ENCODE measurements at regions not wholly inside any gene's neighbourhood (a gene's known extent, or its start where the extent isn't known, plus 50 kb on each side); places are given as distances from the start of the nearest gene placed in this dataset.
A peak's percentile ranks its signal among the peaks of the same experiment; 100 is the strongest.

GRCh38 chr1:234975941-234976860, 152.4 kb downstream of the TOMM20 start (continued):
- no peak for TF ChIP-seq ZNF136 (CRISPR knock-in tag; IDR thresholded peaks at IDR 0.05; ENCODE audit: low read depth)
- TF ChIP-seq ZNF609 (CRISPR knock-in tag; IDR thresholded peaks at IDR 0.05; ENCODE audit: borderline replicate concordance), result no peak
- TF ChIP-seq HDAC6 (IDR thresholded peaks at IDR 0.05; ENCODE audit: low read depth, low read length), result no peak; the same call in 1 of the 2 replicates
- no peak for TF ChIP-seq KDM2A (CRISPR knock-in tag; IDR thresholded peaks at IDR 0.05; ENCODE audit: borderline replicate concordance, low read depth)
- TF ChIP-seq HOXA3 (CRISPR knock-in tag; IDR thresholded peaks at IDR 0.05), result peak; percentile 78
- TF ChIP-seq ZBTB7B (CRISPR knock-in tag; IDR thresholded peaks at IDR 0.05), result no peak; the same call in 1 of the 2 replicates
- 0 out of 2 replicates have a peak, but pooled peaks have one; percentile 54 for TF ChIP-seq MLX (CRISPR knock-in tag; IDR thresholded peaks at IDR 0.05)
- no peak for TF ChIP-seq RAD51 (IDR thresholded peaks at IDR 0.05; ENCODE audit: borderline replicate concordance)
- peak; percentile 79; the same call in 1 of the 2 replicates for TF ChIP-seq ZC3H4 (CRISPR knock-in tag; IDR thresholded peaks at IDR 0.05; ENCODE audit: borderline replicate concordance)
- peak; percentile 70 for TF ChIP-seq HDAC1 (CRISPR knock-in tag; IDR thresholded peaks at IDR 0.05)
- TF ChIP-seq ZNF747 (CRISPR knock-in tag; IDR thresholded peaks at IDR 0.05; ENCODE audit: borderline replicate concordance), result no peak
- no peak for TF ChIP-seq CTCF (CRISPR knock-in tag; IDR thresholded peaks at IDR 0.05)
- peak; percentile 82; the same call in 1 of the 2 replicates for TF ChIP-seq IRF2 (CRISPR knock-in tag; IDR thresholded peaks at IDR 0.05)
- no peak for TF ChIP-seq ZNF878 (CRISPR knock-in tag; IDR thresholded peaks at IDR 0.05)
- no peak for TF ChIP-seq ZNF121 (CRISPR knock-in tag; IDR thresholded peaks at IDR 0.05)
- no peak for TF ChIP-seq NFE2L2 (IDR thresholded peaks at IDR 0.05; ENCODE audit: low read length)
- TF ChIP-seq FOXM1 (CRISPR knock-in tag; IDR thresholded peaks at IDR 0.05), result no peak
- peak; percentile 63; the same call in 1 of the 2 replicates for TF ChIP-seq CBFB (CRISPR knock-in tag; IDR thresholded peaks at IDR 0.05)
- no peak for TF ChIP-seq ZNF496 (CRISPR knock-in tag; IDR thresholded peaks at IDR 0.05; ENCODE audit: insufficient replicate concordance)
- TF ChIP-seq HOXA7 (CRISPR knock-in tag; IDR thresholded peaks at IDR 0.05), result no peak
- no peak for TF ChIP-seq SMAD9 (CRISPR knock-in tag; IDR thresholded peaks at IDR 0.05)
- TF ChIP-seq GLI4 (CRISPR knock-in tag; IDR thresholded peaks at IDR 0.05; ENCODE audit: borderline replicate concordance), result no peak
- TF ChIP-seq ZFP36L1 (CRISPR knock-in tag; IDR thresholded peaks at IDR 0.05), result no peak
- TF ChIP-seq ZNF562 (CRISPR knock-in tag; IDR thresholded peaks at IDR 0.05; ENCODE audit: borderline replicate concordance), result no peak
